Pancreas (tissue), 10 donors: ENCODE measurements at regions not wholly inside any gene's neighbourhood (a gene's known extent, or its start where the extent isn't known, plus 50 kb on each side); places are given as distances from the start of the nearest gene placed in this dataset.

Experiments
- ATAC-seq, 4 donors: fragments of 200-7000 bp; cut with Tn5 transposase; one replicate each; pipeline versions ENCODE4 v1.8.0 to v1.9.1; 2020; ENCODE audit warnings: mild to moderate bottlenecking in 4 of 4, moderate library complexity in 4 of 4
- DNase-seq, 6 donors: peaks; one replicate each; pipeline ENCODE4 v3.0.0-alpha.2; 2020
- FAIRE-seq: peaks from 2 replicates; lab custom pipeline; 2012; peaks lifted over from hg19 to GRCh38; lab: Jason Lieb, UNC
- H3K27ac ChIP-seq, 4 donors: fragments of 200-600 bp; sonication (generic); 1 replicate in 3 of 4; 2 replicates in 1 of 4; pipeline versions ENCODE4 v1.5.0 to v1.8.0; 2020
- H3K27me3 ChIP-seq, 4 donors: fragments of 200-600 bp; one replicate each; pipeline ENCODE4 v1.8.0; 2021
- H3K36me3 ChIP-seq, 3 donors: fragments of 200-600 bp; sonication (generic) in 1 of 3; one replicate each; pipeline versions ENCODE4 v1.5.0 to v1.8.0; 2020 to 2021
- H3K4me1 ChIP-seq, 3 donors: fragments of 200-600 bp; one replicate each; pipeline ENCODE4 v1.8.0; 2021
- H3K4me3 ChIP-seq, 4 donors: fragments of 200-600 bp; sonication (generic) in 2 of 4; one replicate each; pipeline versions ENCODE4 v1.5.0 to v1.8.0; 2020 to 2021
- H3K9me3 ChIP-seq, 4 donors: fragments of 200-600 bp; one replicate each; pipeline ENCODE4 v1.8.0; 2021
- WGBS, 2 donors: extraction: QIAGEN DNeasy Blood & Tissue Kit; methylation state at CpG; one replicate each; pipeline ENCODE4 v1.1.7; 2013; 5-methylcytosine and 5-hydroxymethylcytosine counted together
- intact Hi-C, 3 donors: fragments of 100-400 bp; cut with DNase I; formaldehyde crosslinking; loops; one replicate each; pipeline versions ENCODE4 v1.11.1 to v1.14.2; 2022
- TF ChIP-seq, protein P1 (sequence below), 4 donors: fragments of 200-600 bp; sonication (generic) in 3 of 4; IDR thresholded peaks; one replicate each; pipeline versions ENCODE4 v1.5.0 to v1.8.0; 2021; ENCODE audit warnings: antibody characterized with exemption in 4 of 4
- donor health status: healthy with polysubstance abuse.
- donor health status: DM: no; HTN: no; CAD: no; lungs with moderate emphysema.
- donor health status: DM: no; HTN: no; CAD: no.
- donor health status: control.
- donor health status: control.
- donor health status: Bipolar disorder and iron deficiency.
- donor health status: DM: yes; HTN: yes; CAD: no.
- donor health status: DM: no; HTN: no; CAD: no.
- donor health status: DM: no; HTN: no; CAD: no.
- donor health status: DM: yes; HTN: yes; CAD: no.

DNA sequence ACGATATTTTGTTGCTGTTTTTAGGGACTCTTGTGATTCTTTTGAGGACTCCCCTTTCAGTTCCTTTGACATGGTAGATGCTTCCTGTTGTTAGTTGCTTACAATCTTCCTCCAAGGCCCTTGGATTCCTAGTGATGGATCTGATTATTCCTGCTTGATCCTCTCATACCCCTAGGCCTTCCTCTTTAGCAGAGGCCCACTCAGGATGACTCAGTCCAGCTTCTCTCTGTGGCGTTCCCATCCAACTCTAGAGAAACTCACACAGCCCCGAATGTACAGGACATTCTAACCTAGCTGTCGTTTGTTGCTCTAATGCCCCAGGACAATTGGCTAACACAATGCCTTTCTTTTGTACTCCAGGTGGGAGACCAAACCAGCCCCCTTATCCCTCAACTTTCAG is 191.4 kb downstream of the POSTN start:
- no peak for ATAC-seq
- intact Hi-C loops, result no loop called here

DNA sequence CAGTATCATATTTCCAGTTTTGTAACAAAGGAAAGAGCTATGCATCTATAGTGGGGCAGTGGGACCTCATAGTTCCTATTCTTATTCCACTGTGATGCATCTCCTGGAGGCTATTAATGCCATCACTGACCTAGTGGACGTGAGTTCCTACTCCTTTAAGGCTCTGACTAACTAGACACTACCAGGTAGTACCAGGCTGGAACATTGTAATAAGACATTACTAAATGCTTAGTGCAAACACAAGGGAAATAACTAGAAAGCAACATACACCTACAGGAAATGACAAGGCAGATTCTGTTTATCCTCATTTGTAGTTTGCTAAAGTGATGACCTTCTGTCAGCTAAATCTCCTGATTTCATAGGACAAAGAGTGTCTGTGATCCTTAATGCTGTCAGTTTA is 192.5 kb downstream of the POSTN start:
- no peaks in the 10 kb centered on the region for H3K9me3 ChIP-seq
- FAIRE-seq (no peak), ATAC-seq (no peak), DNase-seq (no peak)
- no peaks in the 10 kb centered on the region for H3K4me1 ChIP-seq
- no peak overlapping the region for H3K4me3 ChIP-seq
- H3K36me3 ChIP-seq, result no peaks in the 10 kb centered on the region
- WGBS, 2 donors, result 23 to 33% methylated on average over 1 of the region's 1 CpG
- TF ChIP-seq, protein P1, sequence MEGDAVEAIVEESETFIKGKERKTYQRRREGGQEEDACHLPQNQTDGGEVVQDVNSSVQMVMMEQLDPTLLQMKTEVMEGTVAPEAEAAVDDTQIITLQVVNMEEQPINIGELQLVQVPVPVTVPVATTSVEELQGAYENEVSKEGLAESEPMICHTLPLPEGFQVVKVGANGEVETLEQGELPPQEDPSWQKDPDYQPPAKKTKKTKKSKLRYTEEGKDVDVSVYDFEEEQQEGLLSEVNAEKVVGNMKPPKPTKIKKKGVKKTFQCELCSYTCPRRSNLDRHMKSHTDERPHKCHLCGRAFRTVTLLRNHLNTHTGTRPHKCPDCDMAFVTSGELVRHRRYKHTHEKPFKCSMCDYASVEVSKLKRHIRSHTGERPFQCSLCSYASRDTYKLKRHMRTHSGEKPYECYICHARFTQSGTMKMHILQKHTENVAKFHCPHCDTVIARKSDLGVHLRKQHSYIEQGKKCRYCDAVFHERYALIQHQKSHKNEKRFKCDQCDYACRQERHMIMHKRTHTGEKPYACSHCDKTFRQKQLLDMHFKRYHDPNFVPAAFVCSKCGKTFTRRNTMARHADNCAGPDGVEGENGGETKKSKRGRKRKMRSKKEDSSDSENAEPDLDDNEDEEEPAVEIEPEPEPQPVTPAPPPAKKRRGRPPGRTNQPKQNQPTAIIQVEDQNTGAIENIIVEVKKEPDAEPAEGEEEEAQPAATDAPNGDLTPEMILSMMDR (IDR thresholded peaks at IDR 0.05), result no peak
- no peaks in the 10 kb centered on the region for H3K27me3 ChIP-seq
- intact Hi-C loops, result no loop called here
- no peak overlapping the region for H3K27ac ChIP-seq

More for the DNA sequence above, 191.4 kb downstream of the POSTN start:
- TF ChIP-seq, protein P1 (IDR thresholded peaks at IDR 0.05), result no peak
- H3K9me3 ChIP-seq, result no peaks in the 10 kb centered on the region
- H3K4me1 ChIP-seq, result no peaks in the 10 kb centered on the region
- no peak for DNase-seq
- no peak for FAIRE-seq
- no peak overlapping the region for H3K4me3 ChIP-seq
- WGBS, 2 donors, result 52 to 67% methylated on average over 4 of the region's 4 CpGs
- H3K27ac ChIP-seq, result no peak overlapping the region
- H3K27me3 ChIP-seq, result no peaks in the 10 kb centered on the region
- H3K36me3 ChIP-seq, result no peaks in the 10 kb centered on the region

DNA sequence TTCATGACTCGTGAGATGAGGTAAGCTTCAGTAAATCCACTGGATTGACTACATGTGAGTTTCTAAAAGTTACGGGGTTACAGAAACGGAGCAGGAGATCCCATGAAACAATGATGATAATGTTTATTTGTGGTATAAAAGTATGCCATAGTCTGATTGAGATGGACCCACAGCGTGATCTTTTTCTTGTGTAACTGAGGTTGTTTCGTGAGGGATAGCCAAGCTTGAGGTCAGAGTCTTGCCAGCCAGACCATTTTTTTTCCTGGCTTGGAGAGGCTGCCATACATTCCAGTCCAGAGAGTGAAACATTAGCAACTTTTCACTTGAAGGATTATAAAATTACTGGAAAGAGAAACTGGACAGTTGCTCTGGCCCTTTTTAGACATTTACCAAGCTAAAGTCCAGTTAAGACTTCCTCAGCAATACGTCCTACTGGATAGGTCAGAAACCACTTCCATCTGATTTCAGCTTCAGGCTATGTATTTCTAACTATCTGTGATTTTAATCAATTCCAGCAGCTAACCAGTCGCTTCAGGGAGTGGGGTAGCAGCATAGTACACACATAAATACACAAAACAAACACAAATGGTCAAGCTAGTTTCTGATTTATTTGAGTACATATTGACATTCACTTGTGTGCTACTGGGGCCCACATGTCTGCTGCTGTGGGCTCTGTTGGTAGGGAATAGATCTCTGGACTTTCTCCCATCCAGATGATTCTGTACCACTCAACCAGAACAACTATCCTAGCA is 194.6 kb downstream of the POSTN start:
- no peak overlapping the region for H3K4me3 ChIP-seq
- no peak for DNase-seq
- H3K4me1 ChIP-seq, result no peaks in the 10 kb centered on the region
- H3K36me3 ChIP-seq, result no peaks in the 10 kb centered on the region
- intact Hi-C loops, result no loop called here
- H3K9me3 ChIP-seq, result no peaks in the 10 kb centered on the region
- H3K27me3 ChIP-seq, result no peaks in the 10 kb centered on the region
- ATAC-seq, result no peak
- no peak for FAIRE-seq
- TF ChIP-seq, protein P1 (IDR thresholded peaks at IDR 0.05), result no peak
- 46 to 57% methylated on average over 7 of the region's 7 CpGs for WGBS, 2 donors
- H3K27ac ChIP-seq, result no peak overlapping the region

DNA sequence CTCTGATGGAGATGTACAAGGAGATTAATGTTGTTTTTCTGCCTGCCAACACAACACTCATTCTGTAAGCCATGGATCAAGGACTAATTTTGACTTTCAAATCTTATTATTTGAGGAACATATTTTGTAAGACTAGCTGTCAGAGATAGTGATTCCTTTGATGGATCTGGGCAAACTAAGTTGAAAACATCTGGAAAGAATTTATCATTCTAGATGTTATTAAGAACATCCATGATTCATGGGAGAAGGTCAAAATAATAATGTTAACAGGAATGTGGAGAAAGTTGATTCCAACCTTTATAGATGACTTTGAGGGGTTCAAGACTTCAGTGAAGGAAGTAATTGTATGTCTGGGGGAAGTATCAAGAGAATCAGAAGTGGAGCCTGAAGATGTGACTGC is 196.8 kb downstream of the POSTN start:
- no peak for DNase-seq
- no peak overlapping the region for H3K27ac ChIP-seq
- no peaks in the 10 kb centered on the region for H3K9me3 ChIP-seq
- FAIRE-seq, result no peak
- intact Hi-C loops, result no loop called here
- H3K4me3 ChIP-seq, result no peak overlapping the region
- H3K4me1 ChIP-seq, result no peaks in the 10 kb centered on the region
- H3K27me3 ChIP-seq, result no peaks in the 10 kb centered on the region
- H3K36me3 ChIP-seq, result no peaks in the 10 kb centered on the region
- no peak for ATAC-seq
- TF ChIP-seq, protein P1 (IDR thresholded peaks at IDR 0.05), result no peak

DNA sequence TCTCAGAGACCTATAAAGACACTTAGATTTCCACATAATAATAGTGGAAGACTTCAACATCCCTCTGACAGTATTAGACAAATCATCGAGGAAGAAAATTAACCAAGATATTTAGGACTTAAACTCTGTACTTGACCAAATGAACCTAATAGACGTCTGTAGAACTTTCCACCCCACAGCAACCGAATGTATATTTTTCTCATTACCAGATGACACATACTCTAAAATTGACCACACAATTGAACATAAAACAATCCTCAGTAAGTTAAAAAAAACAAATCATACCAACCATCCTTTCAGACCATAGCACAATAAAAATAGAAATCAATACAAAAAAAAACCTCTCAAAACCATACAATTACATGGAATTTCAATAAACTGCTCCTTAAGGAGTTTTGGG is 201.0 kb downstream of the POSTN start:
- WGBS, 2 donors, result 57 to 66% methylated on average over 3 of the region's 3 CpGs
- TF ChIP-seq, protein P1 (IDR thresholded peaks at IDR 0.05), result no peak
- H3K27me3 ChIP-seq, result no peaks in the 10 kb centered on the region
- intact Hi-C loops, result no loop called here
- H3K36me3 ChIP-seq, result no peaks in the 10 kb centered on the region
- no peak for FAIRE-seq
- H3K9me3 ChIP-seq, result no peaks in the 10 kb centered on the region
- H3K4me3 ChIP-seq, result no peak overlapping the region
- no peaks in the 10 kb centered on the region for H3K4me1 ChIP-seq
- ATAC-seq, result no peak
- no peak for DNase-seq
- no peak overlapping the region for H3K27ac ChIP-seq
